ENCODE measurements at regions not wholly inside any gene's neighbourhood (a gene's known extent, or its start where the extent isn't known, plus 50 kb on each side); places are given as distances from the start of the nearest gene placed in this dataset.

DNA sequence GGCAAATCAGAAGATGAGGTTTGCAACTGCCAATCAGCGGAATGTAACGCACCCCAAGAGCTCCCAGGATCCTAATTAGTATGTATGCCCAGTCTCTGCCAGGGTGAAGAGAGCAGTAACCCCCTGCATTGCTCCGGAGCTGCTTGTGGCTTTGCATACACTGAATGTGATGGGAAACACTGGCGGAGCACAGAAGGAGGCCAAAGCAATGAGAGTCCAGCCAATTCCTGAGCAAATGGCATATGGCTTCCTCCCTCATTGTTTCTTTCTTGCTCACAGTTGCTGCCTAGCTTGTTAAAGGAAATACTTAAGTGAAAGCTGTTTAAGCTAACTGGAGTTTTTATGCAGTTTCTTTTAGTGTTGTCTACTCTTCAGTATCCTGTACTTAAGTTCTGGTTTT is 343.5 kb upstream of the NT5C1B start:
- in situ Hi-C loops (cut with MboI): no loop called here
- TF ChIP-seq EZH2phosphoT487 (IDR thresholded peaks at IDR 0.05; ENCODE audit: insufficient read depth, low read depth) (no peak), EZH2 (IDR thresholded peaks at IDR 0.05; ENCODE audit: insufficient read depth, poor library complexity, severe bottlenecking) (no peak)
- Histone ChIP-seq H3K4me1 (ENCODE audit: insufficient read depth) (peaks cover 7% of the 10 kb centered on the region; the same call in 1 of the 2 replicates), H4K20me1 (ENCODE audit: insufficient read depth) (no peaks in the 10 kb centered on the region), H3K36me3 (ENCODE audit: low read depth) (no peaks in the 10 kb centered on the region), H3K9me3 (ENCODE audit: low read depth) (no peaks in the 10 kb centered on the region), H3K9me2 (ENCODE audit: insufficient read depth) (no peaks in the 10 kb centered on the region), H3K27ac (no peak overlapping the region), H3K27me3 (replicated peaks; ENCODE audit: insufficient read depth) (no peaks in the 10 kb centered on the region), H3K4me2 (ENCODE audit: unreplicated experiment) (no peak overlapping the region), H3K9ac (no peak overlapping the region), H3K79me2 (ENCODE audit: insufficient read depth) (no peaks in the 10 kb centered on the region), H2AFZ (0 out of 2 replicates have a peak overlapping the region, but pooled peaks have one; percentile 12), H3K4me3 (no peak overlapping the region), H3F3A (ENCODE audit: insufficient read depth) (no peaks in the 10 kb centered on the region)
- 46 to 52% methylated on average over 4 of the region's 4 CpGs for WGBS, 2 experiments (ENCODE audit: low coverage in 1 of 2, low lambda C conversion rate in 2 of 2, missing lambda C conversion rate in 2 of 2)
- peak; percentile 26 for DNase-seq

DNA sequence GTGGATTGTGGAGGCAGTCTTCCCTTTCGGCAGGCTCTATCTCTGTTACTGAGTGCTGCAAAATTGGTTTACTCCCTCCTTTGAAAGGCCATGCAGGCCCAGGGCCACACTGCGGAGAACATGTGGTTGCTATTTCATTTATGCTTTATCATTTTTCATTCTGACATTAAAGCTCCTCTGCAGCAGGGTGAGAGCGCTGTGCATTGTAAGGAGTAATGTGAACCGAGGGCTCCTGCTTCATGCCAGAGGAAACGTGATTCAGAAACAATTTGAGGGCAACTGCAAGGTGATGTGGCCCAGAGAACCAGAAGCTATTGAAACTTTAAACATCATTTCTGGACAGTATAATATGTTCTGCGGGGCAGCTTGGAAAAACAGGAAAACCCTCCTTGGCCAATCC is 341.6 kb upstream of the NT5C1B start:
- Histone ChIP-seq H3K36me3 (ENCODE audit: low read depth) (no peaks in the 10 kb centered on the region), H3K27ac (no peak overlapping the region), H3K9me3 (ENCODE audit: low read depth) (no peaks in the 10 kb centered on the region), H3K4me3 (no peak overlapping the region), H3K79me2 (ENCODE audit: insufficient read depth) (no peaks in the 10 kb centered on the region), H3K27me3 (replicated peaks; ENCODE audit: insufficient read depth) (no peaks in the 10 kb centered on the region), H3K4me1 (ENCODE audit: insufficient read depth) (peaks cover 19% of the 10 kb centered on the region), H3K9me2 (ENCODE audit: insufficient read depth) (no peaks in the 10 kb centered on the region), H2AFZ (no peak overlapping the region), H3K9ac (no peak overlapping the region), H3K4me2 (ENCODE audit: unreplicated experiment) (no peak overlapping the region), H4K20me1 (ENCODE audit: insufficient read depth) (no peaks in the 10 kb centered on the region), H3F3A (ENCODE audit: insufficient read depth) (peaks cover 6% of the 10 kb centered on the region)
- in situ Hi-C loops (cut with MboI): no loop called here
- no peak for TF ChIP-seq EZH2 (IDR thresholded peaks at IDR 0.05; ENCODE audit: insufficient read depth, poor library complexity, severe bottlenecking)
- no peak for TF ChIP-seq EZH2phosphoT487 (IDR thresholded peaks at IDR 0.05; ENCODE audit: insufficient read depth, low read depth)
- 90 to 92% methylated on average over 6 of the region's 6 CpGs for WGBS, 2 experiments (ENCODE audit: low coverage in 1 of 2, low lambda C conversion rate in 2 of 2, missing lambda C conversion rate in 2 of 2)
- no peak for DNase-seq

DNA sequence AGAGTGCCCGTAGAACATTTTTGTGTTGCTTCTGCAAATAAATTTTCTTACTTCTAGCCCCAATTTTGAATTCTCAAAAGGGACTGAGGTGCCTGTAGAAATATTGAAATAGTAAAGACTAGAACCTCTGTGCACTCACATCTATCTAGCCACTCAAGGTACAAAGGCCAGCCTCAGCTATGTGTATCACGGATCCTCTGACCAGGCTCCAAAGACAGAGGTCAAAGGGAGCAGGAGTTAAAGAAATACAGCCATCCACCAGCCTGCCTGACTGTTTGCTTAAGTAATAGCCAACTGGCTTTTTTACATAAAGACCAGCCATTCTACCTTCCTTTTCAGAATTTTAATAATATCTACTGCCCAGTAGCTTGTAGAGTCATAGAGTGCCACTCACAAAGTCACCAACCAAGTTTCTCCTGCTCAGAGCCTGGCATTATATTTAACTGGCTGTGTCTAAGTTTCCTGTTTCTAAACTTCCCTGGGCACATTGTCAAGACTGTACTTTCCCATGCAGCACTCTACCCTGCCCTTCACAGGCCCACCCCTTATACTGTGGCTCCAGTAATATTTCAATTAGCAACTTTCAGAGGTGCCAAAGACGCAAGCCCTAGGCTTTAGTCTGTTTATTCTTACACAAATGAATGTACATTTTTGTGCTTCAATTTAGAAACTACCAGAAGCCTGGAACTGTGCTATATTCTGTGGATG is 338.3 kb upstream of the NT5C1B start:
- Histone ChIP-seq H3K79me2 (ENCODE audit: insufficient read depth) (no peaks in the 10 kb centered on the region), H3K27me3 (replicated peaks; ENCODE audit: insufficient read depth) (no peaks in the 10 kb centered on the region), H3K4me3 (no peak overlapping the region), H3K4me2 (ENCODE audit: unreplicated experiment) (no peak overlapping the region), H2AFZ (no peak overlapping the region), H3K36me3 (ENCODE audit: low read depth) (no peaks in the 10 kb centered on the region), H3K9me2 (ENCODE audit: insufficient read depth) (no peaks in the 10 kb centered on the region), H3K4me1 (ENCODE audit: insufficient read depth) (peaks cover 37% of the 10 kb centered on the region), H3K9ac (no peak overlapping the region), H4K20me1 (ENCODE audit: insufficient read depth) (no peaks in the 10 kb centered on the region), H3F3A (ENCODE audit: insufficient read depth) (peaks cover 25% of the 10 kb centered on the region), H3K9me3 (ENCODE audit: low read depth) (no peaks in the 10 kb centered on the region), H3K27ac (no peak overlapping the region)
- TF ChIP-seq EZH2 (IDR thresholded peaks at IDR 0.05; ENCODE audit: insufficient read depth, poor library complexity, severe bottlenecking) (no peak), EZH2phosphoT487 (IDR thresholded peaks at IDR 0.05; ENCODE audit: insufficient read depth, low read depth) (no peak)
- in situ Hi-C loops (cut with MboI): no loop called here
- no peak for DNase-seq
- 90 to 94% methylated on average over 3 of the region's 3 CpGs for WGBS, 2 experiments (ENCODE audit: low coverage in 1 of 2, low lambda C conversion rate in 2 of 2, missing lambda C conversion rate in 2 of 2)

DNA sequence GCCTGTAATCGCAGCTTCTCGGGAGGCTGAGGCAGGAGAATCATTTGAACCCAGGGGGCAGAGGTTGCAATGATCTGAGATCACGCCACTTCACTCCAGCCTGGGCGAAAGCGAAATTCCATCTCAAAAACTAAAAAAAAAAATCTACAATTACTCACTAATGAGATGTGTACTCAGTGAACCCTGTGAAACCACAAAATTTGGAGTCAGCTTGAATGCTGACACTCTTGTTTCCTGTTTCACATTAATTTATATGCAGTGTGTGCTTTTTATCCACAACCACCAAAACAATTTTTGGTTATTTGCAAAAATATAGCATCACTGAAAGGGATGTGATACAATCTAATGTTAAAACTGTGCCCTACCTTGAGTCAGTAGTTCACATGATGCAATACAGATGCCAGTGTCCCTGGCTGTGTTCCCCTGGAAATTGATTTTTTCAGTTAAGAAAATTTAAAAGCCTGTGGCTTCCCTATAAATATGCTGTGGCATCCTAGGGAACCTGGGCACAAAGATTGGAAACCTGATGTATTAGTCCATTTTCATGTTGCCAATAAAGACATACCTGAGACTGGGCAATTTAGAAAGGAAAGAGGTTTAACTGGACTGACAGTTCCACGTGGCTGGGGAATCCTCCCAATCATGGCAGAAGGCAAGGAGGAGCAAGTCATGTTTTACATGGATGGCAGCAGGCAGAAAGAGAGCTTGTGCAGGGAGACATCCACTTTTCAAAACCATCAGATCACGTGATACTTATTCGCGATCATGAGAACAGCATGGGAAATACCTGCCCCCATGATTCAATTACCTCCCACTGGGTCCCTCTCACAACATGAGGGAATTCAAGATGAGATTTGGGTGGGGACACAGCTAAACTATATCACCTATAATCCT is 337.5 kb upstream of the NT5C1B start:
- Histone ChIP-seq H3K27me3 (replicated peaks; ENCODE audit: insufficient read depth) (no peaks in the 10 kb centered on the region), H3K9me3 (ENCODE audit: low read depth) (no peaks in the 10 kb centered on the region), H4K20me1 (ENCODE audit: insufficient read depth) (no peaks in the 10 kb centered on the region), H3K27ac (no peak overlapping the region), H2AFZ (no peak overlapping the region), H3K4me2 (ENCODE audit: unreplicated experiment) (no peak overlapping the region), H3K9me2 (ENCODE audit: insufficient read depth) (no peaks in the 10 kb centered on the region), H3F3A (ENCODE audit: insufficient read depth) (peaks cover 25% of the 10 kb centered on the region), H3K4me1 (ENCODE audit: insufficient read depth) (peaks cover 44% of the 10 kb centered on the region), H3K4me3 (no peak overlapping the region), H3K9ac (no peak overlapping the region), H3K36me3 (ENCODE audit: low read depth) (no peaks in the 10 kb centered on the region), H3K79me2 (ENCODE audit: insufficient read depth) (no peaks in the 10 kb centered on the region)
- TF ChIP-seq EZH2 (IDR thresholded peaks at IDR 0.05; ENCODE audit: insufficient read depth, poor library complexity, severe bottlenecking) (no peak), EZH2phosphoT487 (IDR thresholded peaks at IDR 0.05; ENCODE audit: insufficient read depth, low read depth) (no peak)
- in situ Hi-C loops (cut with MboI): no loop called here
- DNase-seq: peak; percentile 17
- 95 to 97% methylated on average over 9 of the region's 9 CpGs for WGBS, 2 experiments (ENCODE audit: low coverage in 1 of 2, low lambda C conversion rate in 2 of 2, missing lambda C conversion rate in 2 of 2)
